Neuronal stem cell (in vitro differentiated cells): ENCODE measurements at regions not wholly inside any gene's neighbourhood (a gene's known extent, or its start where the extent isn't known, plus 50 kb on each side); places are given as distances from the start of the nearest gene placed in this dataset.

Source experiments
- DNase-seq: peaks from one replicate; pipeline ENCODE4 v3.0.0-alpha.2; 2013; ENCODE audit warnings: low spot score
- H2AFZ ChIP-seq: one replicate; pipeline ENCODE4 v1.6.1; 2013; ENCODE audit warnings: mild to moderate bottlenecking, low read length, inconsistent platforms
- H2AK5ac ChIP-seq: 2 replicates; pipeline ENCODE4 v1.6.1; 2013; ENCODE audit warnings: low read depth, mild to moderate bottlenecking, inconsistent platforms, low read length, moderate library complexity, mixed read lengths
- H2BK120ac ChIP-seq: 2 replicates; pipeline ENCODE4 v1.6.1; 2013; ENCODE audit warnings: low read depth, mild to moderate bottlenecking, inconsistent platforms, low read length, moderate library complexity, mixed read lengths
- H2BK12ac ChIP-seq: one replicate; pipeline ENCODE4 v1.6.1; 2013; ENCODE audit warnings: low read length, inconsistent platforms
- H2BK15ac ChIP-seq: 2 replicates; pipeline ENCODE4 v1.6.1; 2013; ENCODE audit warnings: mild to moderate bottlenecking, low read length, inconsistent platforms, mixed read lengths
- H2BK5ac ChIP-seq: one replicate; pipeline ENCODE4 v1.6.1; 2013; ENCODE audit warnings: inconsistent platforms, mild to moderate bottlenecking, low read length, moderate library complexity
- H3K14ac ChIP-seq: one replicate; pipeline ENCODE4 v1.6.1; 2013; ENCODE audit warnings: low read length, inconsistent platforms
- H3K18ac ChIP-seq: 2 replicates; pipeline ENCODE4 v1.6.1; 2013; ENCODE audit warnings: low read length, inconsistent platforms
- H3K23ac ChIP-seq: 2 replicates; pipeline ENCODE4 v1.6.1; 2013; ENCODE audit warnings: low read depth, mild to moderate bottlenecking, mixed read lengths, low read length, inconsistent platforms; ENCODE audit not compliant: poor library complexity
- H3K27ac ChIP-seq: replicated peaks from 3 replicates; pipeline ENCODE4 v1.5.1; 2013; ENCODE audit warnings: low read length, inconsistent platforms
- H3K27me3 ChIP-seq, 3 experiments: 2 replicates each; pipeline ENCODE4 v1.6.1; 2013; ENCODE audit warnings: low read length in 3 of 3, mild to moderate bottlenecking in 2 of 3, inconsistent platforms in 1 of 3, low read depth in 1 of 3, mixed read lengths in 1 of 3, moderate library complexity in 1 of 3; ENCODE audit not compliant: control insufficient read depth in 3 of 3, insufficient read depth in 3 of 3
- H3K36me3 ChIP-seq, 2 donors: replicated peaks in 1 of 2; 2 replicates each; pipeline ENCODE4 v1.6.1; 2013; ENCODE audit warnings: low read length in 2 of 2; ENCODE audit not compliant: control insufficient read depth in 2 of 2, insufficient read depth in 2 of 2
- H3K4ac ChIP-seq: 2 replicates; pipeline ENCODE4 v1.6.1; 2013; ENCODE audit warnings: inconsistent platforms, mild to moderate bottlenecking, low read length, moderate library complexity
- H3K4me1 ChIP-seq, 2 donors: 1 replicate in 1 of 2; 2 replicates in 1 of 2; pipeline ENCODE4 v1.6.1; 2013; ENCODE audit warnings: low read length in 2 of 2, low read depth in 1 of 2; ENCODE audit not compliant: control insufficient read depth in 2 of 2, insufficient read depth in 1 of 2
- H3K4me2 ChIP-seq: one replicate; pipeline ENCODE4 v1.6.1; 2013; ENCODE audit warnings: mild to moderate bottlenecking, low read length, inconsistent platforms; ENCODE audit not compliant: insufficient read depth, poor library complexity, severe bottlenecking
- H3K4me3 ChIP-seq, 2 donors: 2 replicates each; pipeline ENCODE4 v1.5.1; 2013; ENCODE audit warnings: low read length in 2 of 2, mild to moderate bottlenecking in 2 of 2, inconsistent platforms in 1 of 2, moderate library complexity in 1 of 2
- H3K79me1 ChIP-seq: one replicate; pipeline ENCODE4 v1.6.1; 2013; ENCODE audit warnings: low read depth, mild to moderate bottlenecking, inconsistent platforms, low read length, moderate library complexity
- H3K9ac ChIP-seq: one replicate; pipeline ENCODE4 v1.6.1; 2013; ENCODE audit warnings: mild to moderate bottlenecking, low read depth, low read length, inconsistent platforms; ENCODE audit not compliant: poor library complexity
- H3K9me3 ChIP-seq, 2 donors: replicated peaks in 1 of 2; 2 replicates each; pipeline versions ENCODE3 to v1.6.1; 2013; ENCODE audit warnings: low read length in 2 of 2, mild to moderate bottlenecking in 2 of 2, inconsistent platforms in 1 of 2, low read depth in 1 of 2, mixed read lengths in 1 of 2, moderate library complexity in 1 of 2; ENCODE audit not compliant: control insufficient read depth in 2 of 2, insufficient read depth in 1 of 2
- H4K8ac ChIP-seq: one replicate; pipeline ENCODE4 v1.6.1; 2013; ENCODE audit warnings: low read depth, mild to moderate bottlenecking, inconsistent platforms, low read length, moderate library complexity
- H4K91ac ChIP-seq: one replicate; pipeline ENCODE4 v1.6.1; 2013; ENCODE audit warnings: low read length, low read depth, mild to moderate bottlenecking, inconsistent platforms; ENCODE audit not compliant: poor library complexity
- WGBS, 2 donors: extraction: QIAGEN DNeasy Blood & Tissue Kit; methylation state at CpG; one replicate each; pipeline ENCODE4 v1.1.7; 2013; ENCODE audit warnings: missing lambda C conversion rate in 2 of 2, mixed read lengths in 1 of 2; ENCODE audit not compliant: insufficient read length in 2 of 2, insufficient replicate concordance in 1 of 2; ENCODE audit errors: extremely low coverage in 2 of 2; 5-methylcytosine and 5-hydroxymethylcytosine counted together

DNA sequence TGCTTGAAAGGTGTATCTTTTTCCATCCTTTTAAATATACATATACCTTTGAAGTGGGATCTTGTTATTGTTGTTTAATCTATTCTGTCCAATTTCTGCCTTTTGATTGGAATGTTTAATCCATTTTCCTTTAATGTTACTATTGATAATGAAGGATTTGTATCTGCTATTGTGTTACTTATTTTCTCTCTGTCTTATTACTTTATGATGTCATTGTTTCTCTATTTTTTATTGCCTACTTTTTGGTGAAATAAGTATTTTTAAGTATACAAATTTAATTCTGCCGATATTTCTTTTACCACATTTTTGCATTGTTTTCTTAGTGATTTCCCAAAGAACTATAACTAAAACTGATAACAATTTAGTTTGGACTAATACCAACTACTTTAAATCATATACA is 121.8 kb downstream of the RASSF9 start:
- no peak overlapping the region for H3K14ac ChIP-seq
- WGBS, 2 donors = no CpG with 5 or more reads among the region's 1 CpG
- no peak for DNase-seq
- H3K9ac ChIP-seq = no peak overlapping the region
- no peak overlapping the region for H3K27ac ChIP-seq
- H3K79me1 ChIP-seq = no peaks in the 10 kb centered on the region
- H2BK15ac ChIP-seq = no peak overlapping the region
- H3K9me3 ChIP-seq = no peaks in the 10 kb centered on the region
- no peaks in the 10 kb centered on the region for H3K4me1 ChIP-seq
- H2BK5ac ChIP-seq = no peak overlapping the region
- no peak overlapping the region for H3K4me2 ChIP-seq
- H3K23ac ChIP-seq = no peak overlapping the region
- H3K27me3 ChIP-seq = no peaks in the 10 kb centered on the region
- no peak overlapping the region for H3K18ac ChIP-seq
- no peak overlapping the region for H4K8ac ChIP-seq
- no peak overlapping the region for H2BK120ac ChIP-seq
- H3K4me3 ChIP-seq = no peak overlapping the region
- no peak overlapping the region for H2AFZ ChIP-seq
- no peak overlapping the region for H4K91ac ChIP-seq
- no peak overlapping the region for H3K4ac ChIP-seq
- H2AK5ac ChIP-seq = no peak overlapping the region
- H2BK12ac ChIP-seq = no peak overlapping the region
- H3K36me3 ChIP-seq = no peaks in the 10 kb centered on the region

- no peak overlapping the region for H3K23ac ChIP-seq
- H3K9ac ChIP-seq = no peak overlapping the region
- no peak overlapping the region for H2BK12ac ChIP-seq
- H3K4me1 ChIP-seq = no peaks in the 10 kb centered on the region
- no peak overlapping the region for H3K4me3 ChIP-seq
- no peaks in the 10 kb centered on the region for H3K27me3 ChIP-seq
- H3K4me2 ChIP-seq = no peak overlapping the region
- no peak for DNase-seq
- no peak overlapping the region for H2BK5ac ChIP-seq
- H2AK5ac ChIP-seq = no peak overlapping the region
- H3K36me3 ChIP-seq = no peaks in the 10 kb centered on the region
- H3K79me1 ChIP-seq = no peaks in the 10 kb centered on the region
- H3K18ac ChIP-seq = no peak overlapping the region
- no peak overlapping the region for H3K14ac ChIP-seq
- H2AFZ ChIP-seq = no peak overlapping the region
- no peak overlapping the region for H4K91ac ChIP-seq
- no peak overlapping the region for H3K27ac ChIP-seq
- WGBS, 2 donors = no CpG with 5 or more reads among the region's 1 CpG
- H2BK15ac ChIP-seq = no peak overlapping the region
- no peaks in the 10 kb centered on the region for H3K9me3 ChIP-seq
- no peak overlapping the region for H4K8ac ChIP-seq
- H3K4ac ChIP-seq = no peak overlapping the region
- H2BK120ac ChIP-seq = no peak overlapping the region
Observed at GRCh38 chr12:85720308-85721033, 115.7 kb downstream of the RASSF9 start.

DNA sequence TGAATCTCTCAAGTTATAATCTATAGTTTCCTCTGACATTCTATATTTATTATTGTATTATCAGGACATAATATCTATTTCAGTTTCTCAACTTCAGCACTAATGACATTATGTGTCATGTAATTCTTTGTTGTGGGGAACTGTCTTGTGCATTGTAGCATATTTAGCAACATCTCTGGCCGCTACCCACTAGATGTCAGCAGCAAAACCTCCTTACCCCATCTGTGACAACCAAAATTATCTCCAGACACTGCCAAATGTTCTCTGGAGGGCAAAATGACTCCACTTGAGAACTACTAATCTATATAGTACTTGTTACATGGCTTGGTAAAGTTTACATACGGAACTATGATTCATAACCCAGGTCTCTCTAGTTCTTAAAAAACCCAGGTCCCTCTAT is 110.2 kb downstream of the RASSF9 start:
- Histone ChIP-seq H2BK12ac (no peak overlapping the region), H3K18ac (no peak overlapping the region), H3K27me3 (no peaks in the 10 kb centered on the region), H4K91ac (no peak overlapping the region), H3K79me1 (no peaks in the 10 kb centered on the region), H3K4me3 (no peak overlapping the region), H3K4me2 (no peak overlapping the region), H3K36me3 (no peaks in the 10 kb centered on the region), H3K23ac (no peak overlapping the region), H2BK15ac (no peak overlapping the region), H2AFZ (no peak overlapping the region), H3K14ac (no peak overlapping the region), H2AK5ac (no peak overlapping the region), H2BK5ac (no peak overlapping the region), H3K9me3 (no peaks in the 10 kb centered on the region), H3K9ac (no peak overlapping the region), H4K8ac (no peak overlapping the region), H3K4me1 (no peaks in the 10 kb centered on the region), H3K27ac (no peak overlapping the region), H2BK120ac (no peak overlapping the region), H3K4ac (no peak overlapping the region)
- no CpG with 5 or more reads among the region's 2 CpGs for WGBS, 2 donors
- DNase-seq = no peak

DNA sequence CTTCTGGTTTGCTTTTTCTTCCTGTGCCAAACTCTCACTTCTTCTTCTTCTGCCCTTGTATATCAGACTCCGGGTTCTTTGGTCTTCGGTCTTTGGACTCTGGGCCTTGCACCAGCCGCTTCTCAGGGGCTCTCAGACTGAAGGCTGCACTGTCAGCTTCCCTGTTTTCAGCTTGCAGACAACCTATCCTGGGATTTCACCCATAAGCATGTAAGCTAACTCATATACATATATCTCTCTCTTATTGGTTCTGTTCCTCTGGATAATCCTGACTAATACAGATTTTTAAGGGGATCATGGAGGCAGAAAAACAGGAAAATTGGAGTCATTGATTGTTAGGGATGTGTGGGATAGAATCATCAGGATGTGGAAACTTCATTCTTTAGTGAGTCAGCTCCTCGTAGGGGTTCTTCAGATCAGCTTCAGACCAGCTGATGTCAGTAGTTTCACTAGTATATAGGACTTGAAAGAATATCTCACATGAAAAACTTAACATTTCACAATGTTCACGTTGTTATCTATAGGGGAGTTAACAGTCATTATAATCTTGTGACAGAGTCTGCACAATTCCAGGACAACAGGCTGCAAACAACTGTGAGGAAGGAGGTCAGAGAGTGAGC is 102.9 kb downstream of the RASSF9 start:
- H2BK15ac ChIP-seq = no peak overlapping the region
- no peak overlapping the region for H3K14ac ChIP-seq
- no peak overlapping the region for H2AFZ ChIP-seq
- no peak overlapping the region for H4K91ac ChIP-seq
- H3K27me3 ChIP-seq = no peaks in the 10 kb centered on the region
- no peak overlapping the region for H2BK12ac ChIP-seq
- no peak overlapping the region for H4K8ac ChIP-seq
- H3K79me1 ChIP-seq = no peaks in the 10 kb centered on the region
- H3K4me2 ChIP-seq = no peak overlapping the region
- no peak overlapping the region for H2AK5ac ChIP-seq
- no peak overlapping the region for H3K9ac ChIP-seq
- H3K23ac ChIP-seq = no peak overlapping the region
- H2BK120ac ChIP-seq = no peak overlapping the region
- no peaks in the 10 kb centered on the region for H3K4me1 ChIP-seq
- H3K36me3 ChIP-seq = no peaks in the 10 kb centered on the region
- no peaks in the 10 kb centered on the region for H3K9me3 ChIP-seq
- H3K4ac ChIP-seq = no peak overlapping the region
- no peak for DNase-seq
- H3K4me3 ChIP-seq = no peak overlapping the region
- no peak overlapping the region for H3K18ac ChIP-seq
- no peak overlapping the region for H2BK5ac ChIP-seq
- H3K27ac ChIP-seq = no peak overlapping the region
- no CpG with 5 or more reads among the region's 5 CpGs for WGBS, 2 donors
